GM12878 (cell line): ENCODE measurements at regions not wholly inside any gene's neighbourhood (a gene's known extent, or its start where the extent isn't known, plus 50 kb on each side); places are given as distances from the start of the nearest gene placed in this dataset.

Source experiments
- CTCF ChIP-seq, 3 experiments: IDR thresholded peaks in 2 of 3; conservative IDR thresholded peaks in 1 of 3; 2 replicates each; pipeline ENCODE4 v1.5.1; 2011; ENCODE audit warnings: low read depth in 3 of 3, low read length in 3 of 3, mild to moderate bottlenecking in 3 of 3, control low read depth in 2 of 3, moderate library complexity in 2 of 3, inconsistent platforms in 1 of 3, mixed read lengths in 1 of 3; ENCODE audit not compliant: control insufficient read depth in 2 of 3, insufficient read depth in 1 of 3; ENCODE audit errors: extremely low read depth in 1 of 3
- ESRRA ChIP-seq: IDR thresholded peaks from 2 replicates; pipeline ENCODE4 v1.6.1; 2012; ENCODE audit warnings: mild to moderate bottlenecking, low read length, improper control_type of control experiment
- TCF12 ChIP-seq: IDR thresholded peaks from 2 replicates; pipeline ENCODE4 v1.6.1; 2011; ENCODE audit warnings: low read depth, mild to moderate bottlenecking, low read length
- ZBTB11 ChIP-seq: fragments of 450-650 bp; formaldehyde crosslinking; IDR thresholded peaks from 2 replicates; pipeline ENCODE4 v1.5.0; 2022; ENCODE audit warnings: mild to moderate bottlenecking, missing genetic modification characterization

GRCh38 chr5:113800686-113801085, 287.2 kb downstream of the YTHDC2 start:
- no peak for TF ChIP-seq TCF12
- TF ChIP-seq ZBTB11 (CRISPR knock-in tag), result no peak
- no peak for TF ChIP-seq CTCF (IDR thresholded peaks at IDR 0.05 in 2 of 3, conservative IDR thresholded peaks at IDR 0.05 in 1 of 3; ENCODE audit: control insufficient read depth in 2 of 3, extremely low read depth in 1 of 3, insufficient read depth in 1 of 3, low read depth in 3 of 3, low read length in 3 of 3)
- no peak for TF ChIP-seq ESRRA
